Type B pancreatic cell (in vitro differentiated cells): ENCODE measurements at regions not wholly inside any gene's neighbourhood (a gene's known extent, or its start where the extent isn't known, plus 50 kb on each side); places are given as distances from the start of the nearest gene placed in this dataset.

Experiments
- DNase-seq: peaks from one replicate; pipeline ENCODE4 v3.0.0; 2021; ENCODE audit warnings: mixed read lengths; ENCODE audit not compliant: unreplicated experiment; ENCODE audit errors: extremely low spot score
- H3K27ac Mint-ChIP-seq: 2 replicates; pipeline ENCODE4 v1.8.0; 2021; ENCODE audit warnings: mild to moderate bottlenecking, mixed read lengths
- H3K27me3 Mint-ChIP-seq: 2 replicates; pipeline ENCODE4 v1.8.0; 2021; ENCODE audit warnings: mixed read lengths
- H3K36me3 Mint-ChIP-seq: 2 replicates; pipeline ENCODE4 v1.8.0; 2021; ENCODE audit warnings: mixed read lengths
- H3K4me1 Mint-ChIP-seq: one replicate; pipeline ENCODE4 v1.8.0; 2021; ENCODE audit warnings: mixed read lengths; ENCODE audit not compliant: unreplicated experiment
- H3K4me3 Mint-ChIP-seq: 2 replicates; pipeline ENCODE4 v1.8.0; 2021; ENCODE audit warnings: mild to moderate bottlenecking, mixed read lengths
- H3K9me3 Mint-ChIP-seq: 2 replicates; pipeline ENCODE4 v1.8.0; 2021; ENCODE audit warnings: mixed read lengths
- CTCF ChIP-seq: fragments of 200-600 bp; sonication (generic); conservative IDR thresholded peaks from 2 replicates; pipeline ENCODE4 v1.5.0; 2021; ENCODE audit warnings: antibody characterized with exemption, mild to moderate bottlenecking

DNA sequence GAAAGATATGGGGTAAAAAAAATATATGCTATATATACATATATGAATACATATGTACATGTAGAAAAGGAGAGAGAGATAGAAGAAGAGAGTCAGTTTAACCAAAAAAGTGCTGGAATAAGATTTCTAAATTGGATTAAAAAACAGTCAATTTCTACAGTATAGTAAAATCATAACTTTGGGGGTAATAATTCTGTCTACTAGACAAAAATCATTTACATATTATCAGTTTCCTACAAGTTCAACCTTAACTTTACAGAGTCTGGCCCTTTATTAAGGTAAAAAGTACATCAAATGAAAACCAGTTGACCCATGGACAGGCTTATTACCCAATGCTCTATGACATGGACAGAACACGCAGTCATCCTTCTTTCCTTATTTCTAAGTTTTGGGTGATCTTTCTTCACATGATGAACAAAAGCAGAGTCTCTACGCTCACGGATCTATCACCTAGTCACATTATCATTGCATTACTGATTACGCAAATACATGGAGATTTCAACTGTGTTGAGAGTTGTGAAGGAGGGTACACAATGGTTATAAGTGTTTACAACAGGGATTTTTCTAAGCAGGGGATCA is 63.9 kb upstream of the SMIM36 start:
- no peaks in the 10 kb centered on the region for H3K27me3 Mint-ChIP-seq
- H3K36me3 Mint-ChIP-seq: no peaks in the 10 kb centered on the region
- no peaks in the 10 kb centered on the region for H3K9me3 Mint-ChIP-seq
- no peak overlapping the region for H3K27ac Mint-ChIP-seq
- H3K4me3 Mint-ChIP-seq: no peak overlapping the region
- H3K4me1 Mint-ChIP-seq: no peaks in the 10 kb centered on the region
- DNase-seq: no peak
- TF ChIP-seq CTCF: no peak

DNA sequence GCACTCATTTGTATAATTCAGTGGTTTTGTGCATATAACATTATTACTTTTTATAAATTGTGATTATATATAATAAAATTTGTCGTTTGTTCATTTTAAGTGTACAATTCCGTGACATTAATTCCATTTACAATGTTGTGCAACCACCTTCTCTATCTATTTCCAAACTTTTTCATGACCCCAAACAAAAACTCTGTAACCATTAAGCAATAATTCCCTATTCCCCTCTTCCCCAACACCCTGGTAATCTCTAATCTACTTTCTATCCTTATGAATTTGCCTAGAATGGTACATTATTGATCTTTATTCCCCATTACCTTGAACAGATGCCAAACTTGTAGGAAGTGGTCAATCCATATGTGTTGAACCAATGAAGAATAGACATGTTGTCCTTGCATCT is 61.3 kb upstream of the SMIM36 start:
- H3K4me1 Mint-ChIP-seq: peaks cover 11% of the 10 kb centered on the region
- H3K27me3 Mint-ChIP-seq: no peaks in the 10 kb centered on the region
- DNase-seq: no peak
- H3K36me3 Mint-ChIP-seq: no peaks in the 10 kb centered on the region
- H3K4me3 Mint-ChIP-seq: no peak overlapping the region
- H3K27ac Mint-ChIP-seq: no peak overlapping the region
- no peaks in the 10 kb centered on the region for H3K9me3 Mint-ChIP-seq
- TF ChIP-seq CTCF: no peak

GRCh38 chr17:55572139-55572538 is 60.9 kb upstream of the SMIM36 start:
- peaks cover 16% of the 10 kb centered on the region for H3K4me1 Mint-ChIP-seq
- H3K27ac Mint-ChIP-seq: no peak overlapping the region
- TF ChIP-seq CTCF: no peak

DNA sequence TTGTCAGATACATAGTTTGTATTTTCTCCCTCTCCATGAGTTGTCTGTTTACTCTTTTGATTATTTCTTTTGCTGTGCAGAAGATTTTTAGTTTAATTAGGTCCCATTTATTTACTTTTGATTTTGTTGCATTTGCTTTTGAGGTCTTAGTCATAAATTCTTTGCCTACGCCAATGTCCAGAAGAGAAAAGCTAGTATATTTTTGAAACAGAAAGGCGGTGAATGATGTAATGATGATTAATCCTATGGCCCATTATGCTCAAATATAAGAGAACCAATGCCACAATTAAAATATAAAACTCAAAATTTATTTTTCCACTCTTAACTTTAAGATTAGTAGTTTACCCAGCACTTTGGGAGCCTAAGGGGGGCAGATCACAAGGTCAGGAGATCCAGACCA is 59.8 kb upstream of the SMIM36 start:
- no peaks in the 10 kb centered on the region for H3K27me3 Mint-ChIP-seq
- no peak for TF ChIP-seq CTCF
- no peak overlapping the region for H3K27ac Mint-ChIP-seq

More at GRCh38 chr17:55572139-55572538, 60.9 kb upstream of the SMIM36 start:
- no peak for DNase-seq
- Mint-ChIP-seq H3K9me3 (no peaks in the 10 kb centered on the region), H3K27me3 (no peaks in the 10 kb centered on the region), H3K4me3 (no peak overlapping the region), H3K36me3 (no peaks in the 10 kb centered on the region)

DNA sequence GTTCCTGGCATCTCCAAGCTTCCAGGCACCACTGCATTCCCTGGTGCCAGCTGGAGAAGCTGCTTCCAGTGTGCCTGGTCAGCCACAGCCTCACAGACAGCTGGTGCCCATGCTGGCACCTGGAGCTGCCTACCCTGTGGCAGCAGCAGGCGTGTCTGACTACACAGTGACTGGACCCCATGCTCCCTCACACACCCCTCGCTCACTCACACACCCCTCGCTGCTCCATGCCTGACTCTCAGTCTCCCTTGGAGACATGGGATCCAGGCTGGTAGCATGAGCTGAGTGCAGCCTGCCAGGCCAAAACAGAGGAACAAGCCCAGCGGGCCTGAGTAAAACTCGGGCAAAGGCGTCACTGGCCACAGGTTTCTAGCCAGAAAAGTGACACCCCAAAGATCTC is 59.1 kb upstream of the SMIM36 start:
- no peak for TF ChIP-seq CTCF
- no peaks in the 10 kb centered on the region for H3K36me3 Mint-ChIP-seq
- no peak overlapping the region for H3K27ac Mint-ChIP-seq
- no peak overlapping the region for H3K4me3 Mint-ChIP-seq
- DNase-seq: no peak
- no peaks in the 10 kb centered on the region for H3K27me3 Mint-ChIP-seq
- H3K4me1 Mint-ChIP-seq: peaks cover 22% of the 10 kb centered on the region
- peaks cover 5% of the 10 kb centered on the region for H3K9me3 Mint-ChIP-seq

More for the DNA sequence above, 59.8 kb upstream of the SMIM36 start:
- no peaks in the 10 kb centered on the region for H3K9me3 Mint-ChIP-seq
- H3K4me3 Mint-ChIP-seq: no peak overlapping the region
- H3K4me1 Mint-ChIP-seq: peaks cover 22% of the 10 kb centered on the region
- no peaks in the 10 kb centered on the region for H3K36me3 Mint-ChIP-seq
- DNase-seq: no peak
